Duodenal mucosa (tissue), 2 donors: ENCODE measurements at regions not wholly inside any gene's neighbourhood (a gene's known extent, or its start where the extent isn't known, plus 50 kb on each side); places are given as distances from the start of the nearest gene placed in this dataset.

Experiments used
- H3K27ac ChIP-seq: one replicate; pipeline ENCODE4 v1.7.0; 2013; ENCODE audit warnings: low read depth, low read length
- H3K27me3 ChIP-seq, 2 donors: one replicate each; pipeline ENCODE4 v1.7.0; 2013; ENCODE audit warnings: low read length in 2 of 2, control low read depth in 1 of 2; ENCODE audit not compliant: insufficient read depth in 2 of 2, control insufficient read depth in 1 of 2
- H3K36me3 ChIP-seq, 2 donors: one replicate each; pipeline ENCODE4 v1.7.0; 2013; ENCODE audit warnings: low read length in 2 of 2, control low read depth in 1 of 2; ENCODE audit not compliant: insufficient read depth in 2 of 2, control insufficient read depth in 1 of 2
- H3K4me1 ChIP-seq, 2 donors: one replicate each; pipeline ENCODE4 v1.7.0; 2013; ENCODE audit warnings: low read length in 2 of 2, control low read depth in 1 of 2; ENCODE audit not compliant: insufficient read depth in 2 of 2, control insufficient read depth in 1 of 2
- H3K4me3 ChIP-seq, 2 donors: one replicate each; pipeline ENCODE4 v1.7.0; 2013; ENCODE audit warnings: low read length in 2 of 2, low read depth in 1 of 2
- H3K9ac ChIP-seq, 2 donors: one replicate each; pipeline ENCODE4 v1.7.0; 2013; ENCODE audit warnings: low read length in 2 of 2, low read depth in 1 of 2
- H3K9me3 ChIP-seq, 2 donors: one replicate each; pipeline ENCODE4 v1.7.0; 2013; ENCODE audit warnings: low read length in 2 of 2, control low read depth in 1 of 2; ENCODE audit not compliant: control insufficient read depth in 1 of 2

- Histone ChIP-seq H3K4me3 (no peak overlapping the region), H3K4me1 (no peaks in the 10 kb centered on the region), H3K9ac (no peak overlapping the region), H3K27ac (no peak overlapping the region), H3K36me3 (no peaks in the 10 kb centered on the region), H3K9me3 (no peaks in the 10 kb centered on the region), H3K27me3 (no peaks in the 10 kb centered on the region)
These were observed 370.9 kb downstream of the NR4A2 start for GRCh38 chr2:155961641-155962040.

GRCh38 chr2:155958834-155959233 lies 373.7 kb downstream of the NR4A2 start:
- Histone ChIP-seq H3K9me3 (no peaks in the 10 kb centered on the region), H3K27ac (no peak overlapping the region), H3K36me3 (no peaks in the 10 kb centered on the region), H3K4me3 (no peak overlapping the region), H3K9ac (no peak overlapping the region), H3K4me1 (no peaks in the 10 kb centered on the region), H3K27me3 (no peaks in the 10 kb centered on the region)

- H3K9me3 ChIP-seq: no peaks in the 10 kb centered on the region
- no peak overlapping the region for H3K4me3 ChIP-seq
- H3K36me3 ChIP-seq: no peaks in the 10 kb centered on the region
- H3K4me1 ChIP-seq: no peaks in the 10 kb centered on the region
- no peak overlapping the region for H3K9ac ChIP-seq
- no peaks in the 10 kb centered on the region for H3K27me3 ChIP-seq
- H3K27ac ChIP-seq: no peak overlapping the region
These were observed 385.5 kb downstream of the NR4A2 start for GRCh38 chr2:155947069-155947468.

- H3K4me1 ChIP-seq: no peaks in the 10 kb centered on the region
- H3K27ac ChIP-seq: no peak overlapping the region
- H3K36me3 ChIP-seq: no peaks in the 10 kb centered on the region
- H3K9ac ChIP-seq: no peak overlapping the region
- H3K4me3 ChIP-seq: no peak overlapping the region
- no peaks in the 10 kb centered on the region for H3K9me3 ChIP-seq
- H3K27me3 ChIP-seq: no peaks in the 10 kb centered on the region
These were observed 388.3 kb downstream of the NR4A2 start for GRCh38 chr2:155944218-155944617.

GRCh38 chr2:155930312-155930711 lies 402.2 kb downstream of the NR4A2 start:
- H3K9ac ChIP-seq: no peak overlapping the region
- no peaks in the 10 kb centered on the region for H3K36me3 ChIP-seq
- H3K4me3 ChIP-seq: no peak overlapping the region
- H3K4me1 ChIP-seq: no peaks in the 10 kb centered on the region
- no peak overlapping the region for H3K27ac ChIP-seq
- H3K27me3 ChIP-seq: no peaks in the 10 kb centered on the region
- peaks cover 2 to 5% of the 10 kb centered on the region in 2 donors for H3K9me3 ChIP-seq

GRCh38 chr2:155917380-155917779 lies 415.1 kb downstream of the NR4A2 start:
- H3K27ac ChIP-seq: no peak overlapping the region
- H3K9ac ChIP-seq: no peak overlapping the region
- H3K36me3 ChIP-seq: no peaks in the 10 kb centered on the region
- H3K9me3 ChIP-seq: no peaks in the 10 kb centered on the region
- H3K4me1 ChIP-seq: no peaks in the 10 kb centered on the region
- no peaks in the 10 kb centered on the region for H3K27me3 ChIP-seq
- no peak overlapping the region for H3K4me3 ChIP-seq

GRCh38 chr2:155913356-155913755 lies 419.2 kb downstream of the NR4A2 start:
- Histone ChIP-seq H3K27me3 (no peaks in the 10 kb centered on the region), H3K36me3 (no peaks in the 10 kb centered on the region), H3K4me1 (no peaks in the 10 kb centered on the region), H3K27ac (no peak overlapping the region), H3K9ac (no peak overlapping the region), H3K4me3 (no peak overlapping the region), H3K9me3 (no peaks in the 10 kb centered on the region)

GRCh38 chr2:155908567-155908966 lies 424.0 kb downstream of the NR4A2 start:
- Histone ChIP-seq H3K27me3 (no peaks in the 10 kb centered on the region), H3K27ac (no peak overlapping the region), H3K9me3 (no peaks in the 10 kb centered on the region), H3K4me3 (no peak overlapping the region), H3K9ac (no peak overlapping the region), H3K4me1 (no peaks in the 10 kb centered on the region), H3K36me3 (no peaks in the 10 kb centered on the region)

- Histone ChIP-seq H3K9me3 (no peaks in the 10 kb centered on the region), H3K9ac (no peak overlapping the region), H3K27me3 (no peaks in the 10 kb centered on the region), H3K4me1 (no peaks in the 10 kb centered on the region), H3K36me3 (no peaks in the 10 kb centered on the region), H3K27ac (no peak overlapping the region), H3K4me3 (no peak overlapping the region)
These were observed 425.3 kb downstream of the NR4A2 start for GRCh38 chr2:155907211-155907610.

GRCh38 chr2:155905657-155906056 lies 426.9 kb downstream of the NR4A2 start:
- no peaks in the 10 kb centered on the region for H3K9me3 ChIP-seq
- H3K27ac ChIP-seq: no peak overlapping the region

GRCh38 chr2:155904720-155905119 lies 427.8 kb downstream of the NR4A2 start:
- Histone ChIP-seq H3K9me3 (no peaks in the 10 kb centered on the region), H3K4me3 (no peak overlapping the region), H3K27me3 (no peaks in the 10 kb centered on the region), H3K27ac (no peak overlapping the region), H3K36me3 (no peaks in the 10 kb centered on the region), H3K9ac (no peak overlapping the region), H3K4me1 (no peaks in the 10 kb centered on the region)

More at GRCh38 chr2:155905657-155906056, 426.9 kb downstream of the NR4A2 start:
- Histone ChIP-seq H3K9ac (no peak overlapping the region), H3K4me3 (no peak overlapping the region), H3K27me3 (no peaks in the 10 kb centered on the region), H3K36me3 (no peaks in the 10 kb centered on the region), H3K4me1 (no peaks in the 10 kb centered on the region)
